ENCODE measurements at regions not wholly inside any gene's neighbourhood (a gene's known extent, or its start where the extent isn't known, plus 50 kb on each side); places are given as distances from the start of the nearest gene placed in this dataset.

GRCh38 chr5:85651731-85652130, 966.0 kb upstream of the COX7C start (continued):
- TF ChIP-seq MGA (IDR thresholded peaks at IDR 0.05) (no peak), TCF15 (CRISPR knock-in tag; IDR thresholded peaks at IDR 0.05) (no peak), DACH1 (IDR thresholded peaks at IDR 0.05; ENCODE audit: partially characterized antibody) (no peak), PBX2 (CRISPR knock-in tag; IDR thresholded peaks at IDR 0.05; ENCODE audit: low read depth) (no peak), PBX2 (tag; conservative IDR thresholded peaks at IDR 0.05; ENCODE audit: low read depth) (peak; percentile 35; the same call in 1 of the 2 replicates), ZKSCAN1 (IDR thresholded peaks at IDR 0.05; ENCODE audit: low read depth, low read length) (no peak), RBM25 (IDR thresholded peaks at IDR 0.05; ENCODE audit: low read depth, low read length, severe bottlenecking) (no peak), AFF4 (CRISPR knock-in tag; IDR thresholded peaks at IDR 0.05) (no peak), ZSCAN32 (CRISPR knock-in tag; IDR thresholded peaks at IDR 0.05) (no peak)
